ENCODE measurements at regions not wholly inside any gene's neighbourhood (a gene's known extent, or its start where the extent isn't known, plus 50 kb on each side); places are given as distances from the start of the nearest gene placed in this dataset.

DNA sequence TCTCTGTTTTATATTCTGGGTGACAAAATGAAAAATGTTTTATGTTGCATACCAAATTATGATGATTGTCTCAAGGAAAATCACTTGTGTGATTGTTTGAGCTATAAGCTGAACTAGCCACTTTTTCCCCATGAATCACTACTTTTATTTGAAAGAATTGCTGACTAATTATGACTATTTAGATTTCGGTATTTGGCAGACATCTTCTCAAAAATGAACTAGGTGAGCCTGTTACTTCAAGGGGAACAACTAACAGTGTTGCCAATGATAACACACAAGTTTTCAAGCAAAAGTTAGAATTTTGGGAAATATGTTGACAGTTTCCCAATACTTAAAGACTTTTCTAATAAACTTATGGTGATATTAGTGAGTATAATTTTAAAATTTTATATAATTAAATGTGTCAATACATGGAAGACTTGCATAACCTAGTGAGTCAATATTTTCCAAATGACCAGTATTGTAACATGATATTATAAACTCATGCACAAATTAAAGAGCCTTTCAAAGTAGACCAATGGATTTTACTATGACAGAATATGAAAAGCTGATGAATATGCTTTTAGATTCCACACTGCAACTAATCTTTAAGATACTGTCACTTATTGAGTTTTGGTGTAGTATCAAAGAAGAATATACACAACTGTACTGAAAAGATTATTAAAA is 187.7 kb upstream of the GATB start:
- DNase-seq (ENCODE audit: low read depth): no peak
- H3K4me3 ChIP-seq (ENCODE audit: low read length): no peak overlapping the region
- TF ChIP-seq, protein P1, sequence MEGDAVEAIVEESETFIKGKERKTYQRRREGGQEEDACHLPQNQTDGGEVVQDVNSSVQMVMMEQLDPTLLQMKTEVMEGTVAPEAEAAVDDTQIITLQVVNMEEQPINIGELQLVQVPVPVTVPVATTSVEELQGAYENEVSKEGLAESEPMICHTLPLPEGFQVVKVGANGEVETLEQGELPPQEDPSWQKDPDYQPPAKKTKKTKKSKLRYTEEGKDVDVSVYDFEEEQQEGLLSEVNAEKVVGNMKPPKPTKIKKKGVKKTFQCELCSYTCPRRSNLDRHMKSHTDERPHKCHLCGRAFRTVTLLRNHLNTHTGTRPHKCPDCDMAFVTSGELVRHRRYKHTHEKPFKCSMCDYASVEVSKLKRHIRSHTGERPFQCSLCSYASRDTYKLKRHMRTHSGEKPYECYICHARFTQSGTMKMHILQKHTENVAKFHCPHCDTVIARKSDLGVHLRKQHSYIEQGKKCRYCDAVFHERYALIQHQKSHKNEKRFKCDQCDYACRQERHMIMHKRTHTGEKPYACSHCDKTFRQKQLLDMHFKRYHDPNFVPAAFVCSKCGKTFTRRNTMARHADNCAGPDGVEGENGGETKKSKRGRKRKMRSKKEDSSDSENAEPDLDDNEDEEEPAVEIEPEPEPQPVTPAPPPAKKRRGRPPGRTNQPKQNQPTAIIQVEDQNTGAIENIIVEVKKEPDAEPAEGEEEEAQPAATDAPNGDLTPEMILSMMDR (conservative IDR thresholded peaks at IDR 0.05; ENCODE audit: low read depth, low read length): no peak

DNA sequence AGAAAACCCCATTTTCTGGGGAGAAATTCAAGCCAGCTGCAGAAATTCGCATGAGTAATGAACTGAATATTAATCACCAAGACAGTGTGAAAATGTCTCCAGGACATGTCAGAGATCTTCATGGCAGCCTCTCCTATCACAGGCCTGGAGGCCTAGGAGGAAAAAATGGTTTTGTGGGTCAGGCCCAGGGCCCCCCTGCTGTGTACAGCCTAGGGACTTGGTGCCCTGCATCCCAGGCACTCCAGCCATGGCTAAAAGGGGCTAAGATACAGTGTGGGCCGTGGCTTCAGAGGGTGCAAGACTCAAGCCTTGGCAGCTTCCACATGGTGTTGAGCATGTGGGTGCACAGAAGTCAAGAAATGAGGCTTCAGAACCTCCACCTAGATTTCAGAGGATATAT is 185.9 kb upstream of the GATB start:
- no peak for DNase-seq (ENCODE audit: low read depth)
- H3K4me3 ChIP-seq (ENCODE audit: low read length): no peak overlapping the region
- TF ChIP-seq, protein P1 (conservative IDR thresholded peaks at IDR 0.05; ENCODE audit: low read depth, low read length): no peak

DNA sequence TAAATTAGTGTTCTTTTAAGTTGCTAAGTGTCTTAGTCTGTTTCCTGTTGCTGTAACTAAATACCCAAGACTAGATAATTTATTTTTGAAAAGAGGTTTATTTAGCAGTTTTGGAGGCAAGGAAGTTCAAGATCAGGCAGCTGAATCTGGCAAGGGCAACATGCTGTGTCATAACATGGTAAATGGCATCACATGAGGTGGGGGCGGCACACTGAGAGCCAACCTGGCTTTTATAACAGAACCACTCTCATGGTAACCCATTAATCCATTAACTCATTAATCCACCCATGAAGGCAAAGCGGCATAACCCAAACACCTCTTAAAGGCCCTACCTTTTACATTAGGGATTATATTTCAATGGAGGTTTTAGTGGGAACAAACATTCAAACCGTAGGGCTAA is 182.2 kb upstream of the GATB start:
- TF ChIP-seq, protein P1 (conservative IDR thresholded peaks at IDR 0.05; ENCODE audit: low read depth, low read length): no peak
- DNase-seq (ENCODE audit: low read depth): no peak
- H3K4me3 ChIP-seq (ENCODE audit: low read length): no peak overlapping the region

DNA sequence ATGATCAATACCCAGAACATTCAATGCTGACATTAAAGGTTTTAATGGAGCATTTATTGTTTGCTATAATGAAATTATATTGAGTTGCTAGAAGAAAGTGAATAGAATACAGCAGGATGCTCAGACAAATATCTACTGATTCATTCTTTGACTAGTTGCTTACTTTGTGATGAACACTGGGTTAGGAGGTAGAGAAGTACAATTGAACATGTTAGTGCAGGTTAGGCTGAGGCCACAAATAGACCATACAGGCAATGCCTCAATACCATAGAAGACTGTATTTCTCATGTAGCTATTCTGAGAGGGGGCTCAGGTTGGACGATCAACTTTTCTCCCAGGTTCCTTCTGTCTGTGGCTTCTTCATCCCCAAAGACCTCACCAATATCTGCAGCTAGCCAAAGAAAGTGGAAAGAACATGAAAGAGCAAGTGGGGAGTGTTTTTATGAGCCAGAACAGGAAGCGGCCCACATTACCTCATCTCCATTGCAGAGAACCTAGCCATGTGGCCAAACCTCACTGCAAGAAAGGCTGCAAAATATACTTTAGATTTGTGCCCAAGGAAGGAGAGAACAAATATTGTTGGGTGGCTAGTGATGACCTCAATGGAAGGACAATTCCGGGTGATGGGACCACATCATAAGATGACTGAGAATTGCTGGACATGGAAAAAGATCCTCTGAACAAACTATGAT is 180.3 kb upstream of the GATB start:
- DNase-seq (ENCODE audit: low read depth): no peak
- no peak overlapping the region for H3K4me3 ChIP-seq (ENCODE audit: low read length)
- TF ChIP-seq, protein P1 (conservative IDR thresholded peaks at IDR 0.05; ENCODE audit: low read depth, low read length): no peak

DNA sequence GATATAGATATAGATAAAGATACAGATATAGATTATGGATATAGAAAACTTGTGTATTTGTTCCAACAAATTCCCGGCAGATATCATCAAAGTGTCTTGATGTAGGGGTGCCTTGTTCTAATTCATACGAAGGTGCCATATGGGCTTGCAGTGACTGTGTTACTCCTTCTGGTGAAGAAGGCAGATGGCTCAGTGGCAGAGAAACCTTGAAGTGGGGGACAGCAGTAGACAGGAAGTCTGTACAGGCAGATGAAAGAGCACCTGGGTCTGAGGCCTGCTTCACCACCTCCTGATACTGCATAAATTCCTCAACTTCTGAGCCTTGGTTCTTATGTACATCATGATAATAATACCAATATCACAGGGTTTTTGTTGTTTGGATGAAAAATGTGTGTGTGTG is 179.5 kb upstream of the GATB start:
- DNase-seq (ENCODE audit: low read depth): no peak
- TF ChIP-seq, protein P1 (conservative IDR thresholded peaks at IDR 0.05; ENCODE audit: low read depth, low read length): no peak

DNA sequence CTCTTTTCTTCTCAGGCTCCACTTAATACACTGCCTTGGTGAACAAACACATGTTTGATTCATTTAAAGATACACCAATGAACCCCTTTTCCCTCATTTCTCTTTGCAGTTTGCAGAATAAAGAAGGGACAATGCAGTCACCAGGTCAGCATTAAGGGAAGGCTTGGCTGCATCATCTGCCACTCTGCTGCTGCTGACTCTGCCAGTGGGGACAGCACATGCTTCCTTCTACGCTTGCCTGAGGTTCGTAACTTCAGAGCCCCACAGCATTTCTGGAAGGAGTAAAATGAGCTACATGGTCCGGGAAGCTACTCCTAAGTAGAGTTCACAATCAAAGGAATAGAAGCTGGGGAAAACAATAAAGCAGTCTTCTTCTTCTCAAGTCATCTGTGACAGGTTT is 178.9 kb upstream of the GATB start:
- TF ChIP-seq, protein P1 (conservative IDR thresholded peaks at IDR 0.05; ENCODE audit: low read depth, low read length): no peak
- DNase-seq (ENCODE audit: low read depth): no peak
- H3K4me3 ChIP-seq (ENCODE audit: low read length): no peak overlapping the region

More for the DNA sequence above, 179.5 kb upstream of the GATB start:
- no peak overlapping the region for H3K4me3 ChIP-seq (ENCODE audit: low read length)

DNA sequence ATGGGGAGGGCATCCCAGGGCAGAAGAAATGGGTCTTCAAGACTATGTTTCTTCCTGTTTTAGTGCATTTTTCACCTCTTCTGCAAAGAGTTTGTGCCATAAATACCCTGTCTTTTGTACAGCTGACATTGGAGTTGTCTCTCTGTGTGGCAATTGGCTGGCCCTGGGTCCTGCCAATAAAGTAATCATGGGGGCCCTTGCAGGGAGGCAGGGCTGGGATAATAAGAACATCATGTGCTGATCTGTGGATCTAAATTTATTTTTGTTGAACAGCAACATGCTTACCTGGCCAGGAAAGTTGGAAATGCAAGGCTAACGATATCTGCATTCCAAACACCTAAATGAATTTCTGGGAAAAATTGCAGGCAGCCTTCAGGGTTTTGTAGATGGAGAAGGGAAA is 174.6 kb upstream of the GATB start:
- TF ChIP-seq, protein P1 (conservative IDR thresholded peaks at IDR 0.05; ENCODE audit: low read depth, low read length): no peak
- H3K4me3 ChIP-seq (ENCODE audit: low read length): no peak overlapping the region
- DNase-seq (ENCODE audit: low read depth): no peak

All from retinal pigment epithelial cell (primary cell).